ENCODE measurements at regions not wholly inside any gene's neighbourhood (a gene's known extent, or its start where the extent isn't known, plus 50 kb on each side); places are given as distances from the start of the nearest gene placed in this dataset.
A peak's percentile ranks its signal among the peaks of the same experiment; 100 is the strongest.

DNA sequence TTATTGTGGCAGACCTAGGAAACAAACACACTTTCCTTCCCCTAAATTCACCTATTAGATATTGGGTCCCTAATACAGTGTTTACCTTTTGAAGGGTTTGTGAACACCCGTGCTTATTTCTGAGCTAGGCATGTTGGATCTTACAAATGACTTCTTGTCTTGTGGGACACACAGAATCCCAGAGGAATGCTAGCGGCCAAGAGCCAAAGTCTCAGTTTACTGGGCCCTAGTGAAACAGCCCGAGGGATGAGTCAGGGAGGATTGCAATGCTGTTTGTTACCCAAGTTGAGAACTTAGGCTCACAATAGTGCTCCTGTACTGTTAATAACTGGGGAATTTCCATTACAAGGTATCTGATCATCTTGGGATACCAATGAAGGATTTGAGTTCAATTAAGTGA, 100.1 kb upstream of the AKT3 start:
- no peaks in the 10 kb centered on the region for H3K9me3 ChIP-seq
- H3K4me1 ChIP-seq, result no peaks in the 10 kb centered on the region
- DNase-seq, result no peak
- no peaks in the 10 kb centered on the region for H3K27me3 ChIP-seq
- no peak overlapping the region for H3K4me3 ChIP-seq
- no peaks in the 10 kb centered on the region for H3K36me3 ChIP-seq
- no peak for TF ChIP-seq POLR2A (IDR thresholded peaks at IDR 0.05)
- TF ChIP-seq, protein P1, sequence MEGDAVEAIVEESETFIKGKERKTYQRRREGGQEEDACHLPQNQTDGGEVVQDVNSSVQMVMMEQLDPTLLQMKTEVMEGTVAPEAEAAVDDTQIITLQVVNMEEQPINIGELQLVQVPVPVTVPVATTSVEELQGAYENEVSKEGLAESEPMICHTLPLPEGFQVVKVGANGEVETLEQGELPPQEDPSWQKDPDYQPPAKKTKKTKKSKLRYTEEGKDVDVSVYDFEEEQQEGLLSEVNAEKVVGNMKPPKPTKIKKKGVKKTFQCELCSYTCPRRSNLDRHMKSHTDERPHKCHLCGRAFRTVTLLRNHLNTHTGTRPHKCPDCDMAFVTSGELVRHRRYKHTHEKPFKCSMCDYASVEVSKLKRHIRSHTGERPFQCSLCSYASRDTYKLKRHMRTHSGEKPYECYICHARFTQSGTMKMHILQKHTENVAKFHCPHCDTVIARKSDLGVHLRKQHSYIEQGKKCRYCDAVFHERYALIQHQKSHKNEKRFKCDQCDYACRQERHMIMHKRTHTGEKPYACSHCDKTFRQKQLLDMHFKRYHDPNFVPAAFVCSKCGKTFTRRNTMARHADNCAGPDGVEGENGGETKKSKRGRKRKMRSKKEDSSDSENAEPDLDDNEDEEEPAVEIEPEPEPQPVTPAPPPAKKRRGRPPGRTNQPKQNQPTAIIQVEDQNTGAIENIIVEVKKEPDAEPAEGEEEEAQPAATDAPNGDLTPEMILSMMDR (IDR thresholded peaks at IDR 0.05), result no peak
- intact Hi-C loops (cut with DNase I), result no loop called here
- no peak for ATAC-seq
- H3K27ac ChIP-seq, result no peak overlapping the region
- WGBS (ENCODE audit: insufficient coverage, low coverage, low lambda C conversion rate, missing lambda C conversion rate), result 69% methylated on average over 3 of the region's 3 CpGs

DNA sequence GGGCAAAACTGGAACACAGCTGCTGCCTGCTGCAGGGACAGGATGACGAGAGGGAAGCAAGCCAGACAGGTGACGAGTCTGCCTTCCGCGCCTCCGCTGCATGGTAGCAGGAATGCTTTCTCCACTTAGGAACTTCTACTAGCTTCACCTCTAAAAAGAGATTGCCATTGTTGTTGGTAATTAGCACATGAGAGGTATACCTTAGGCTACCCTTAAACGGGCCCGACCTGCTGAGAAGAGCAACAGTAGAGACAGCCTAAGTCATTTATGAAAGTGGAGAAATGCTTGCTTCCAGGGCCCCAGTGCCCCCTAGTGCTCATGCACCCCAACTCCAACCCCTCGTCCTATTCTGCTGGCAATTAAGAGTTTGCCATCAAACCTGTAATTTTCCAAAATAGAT, 96.9 kb upstream of the AKT3 start:
- Histone ChIP-seq H3K27me3 (no peaks in the 10 kb centered on the region), H3K27ac (no peak overlapping the region), H3K9me3 (no peaks in the 10 kb centered on the region), H3K4me3 (no peak overlapping the region), H3K4me1 (no peaks in the 10 kb centered on the region), H3K36me3 (no peaks in the 10 kb centered on the region)
- peak in 2 of 4 donors; percentile 26 to 39 for ATAC-seq
- TF ChIP-seq, protein P1 (IDR thresholded peaks at IDR 0.05), result peak in 1 of 4 donors; percentile 18
- TF ChIP-seq POLR2A (IDR thresholded peaks at IDR 0.05), result no peak
- WGBS (ENCODE audit: insufficient coverage, low coverage, low lambda C conversion rate, missing lambda C conversion rate), result 61% methylated on average over 2 of the region's 8 CpGs
- intact Hi-C loops (cut with DNase I), result no loop called here
- DNase-seq, result no peak

DNA sequence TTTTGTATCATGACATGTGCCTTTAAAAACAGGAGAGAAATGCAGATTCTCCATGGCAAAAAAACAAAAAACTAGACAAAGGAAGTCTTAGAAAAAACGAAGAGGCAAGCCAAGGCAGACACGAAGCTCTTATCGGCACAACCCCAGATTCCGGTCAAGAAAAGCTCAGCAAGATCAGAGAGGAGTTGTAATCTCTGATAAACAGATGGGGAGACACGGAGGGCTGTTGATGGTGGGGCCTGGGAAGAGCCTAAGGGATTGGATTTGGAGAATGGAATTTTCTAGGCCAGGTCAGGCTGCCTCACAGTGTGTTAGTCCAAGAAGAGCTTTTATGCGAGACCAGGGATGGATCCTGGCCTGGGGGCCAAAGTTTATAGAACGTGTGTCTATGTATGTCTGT, 96.2 kb upstream of the AKT3 start:
- intact Hi-C loops (cut with DNase I), result no loop called here
- ATAC-seq (peak in 1 of 4 donors; percentile 47), DNase-seq (no peak)
- TF ChIP-seq, protein P1 (IDR thresholded peaks at IDR 0.05), result no peak
- no peak overlapping the region for H3K4me3 ChIP-seq
- no peaks in the 10 kb centered on the region for H3K36me3 ChIP-seq
- WGBS (ENCODE audit: insufficient coverage, low coverage, low lambda C conversion rate, missing lambda C conversion rate), result 59% methylated on average over 6 of the region's 7 CpGs
- no peak overlapping the region for H3K27ac ChIP-seq
- H3K9me3 ChIP-seq, result no peaks in the 10 kb centered on the region
- H3K4me1 ChIP-seq, result no peaks in the 10 kb centered on the region
- H3K27me3 ChIP-seq, result no peaks in the 10 kb centered on the region

DNA sequence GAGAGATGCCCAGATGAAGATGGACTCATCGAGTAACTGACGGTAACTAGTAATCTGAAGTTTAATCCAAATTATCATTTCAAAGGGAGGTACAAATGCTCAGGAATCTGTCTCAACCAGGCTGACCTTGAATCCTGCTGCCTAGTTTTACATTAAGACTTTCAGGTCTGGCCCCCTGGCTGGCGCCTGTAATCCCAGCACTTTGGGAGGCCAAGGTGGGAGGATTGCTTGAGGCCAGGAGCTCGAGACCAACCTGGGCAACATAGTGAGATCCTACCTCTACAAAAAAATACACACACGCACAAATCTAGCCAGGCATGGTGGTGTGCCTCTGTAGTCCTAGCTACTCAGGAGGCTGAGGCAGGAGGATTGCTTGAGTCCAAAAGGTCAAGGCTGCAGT, 95.7 kb upstream of the AKT3 start:
- intact Hi-C loops (cut with DNase I), result no loop called here
- DNase-seq, result no peak
- TF ChIP-seq, protein P1 (IDR thresholded peaks at IDR 0.05), result no peak
- no peak for TF ChIP-seq POLR2A (IDR thresholded peaks at IDR 0.05)
- 88% methylated on average over 3 of the region's 5 CpGs for WGBS (ENCODE audit: insufficient coverage, low coverage, low lambda C conversion rate, missing lambda C conversion rate)
- Histone ChIP-seq H3K27ac (no peak overlapping the region), H3K27me3 (no peaks in the 10 kb centered on the region), H3K36me3 (no peaks in the 10 kb centered on the region), H3K9me3 (no peaks in the 10 kb centered on the region), H3K4me3 (no peak overlapping the region), H3K4me1 (no peaks in the 10 kb centered on the region)
- ATAC-seq, result no peak
